ENCODE measurements at regions not wholly inside any gene's neighbourhood (a gene's known extent, or its start where the extent isn't known, plus 50 kb on each side); places are given as distances from the start of the nearest gene placed in this dataset.

DNA sequence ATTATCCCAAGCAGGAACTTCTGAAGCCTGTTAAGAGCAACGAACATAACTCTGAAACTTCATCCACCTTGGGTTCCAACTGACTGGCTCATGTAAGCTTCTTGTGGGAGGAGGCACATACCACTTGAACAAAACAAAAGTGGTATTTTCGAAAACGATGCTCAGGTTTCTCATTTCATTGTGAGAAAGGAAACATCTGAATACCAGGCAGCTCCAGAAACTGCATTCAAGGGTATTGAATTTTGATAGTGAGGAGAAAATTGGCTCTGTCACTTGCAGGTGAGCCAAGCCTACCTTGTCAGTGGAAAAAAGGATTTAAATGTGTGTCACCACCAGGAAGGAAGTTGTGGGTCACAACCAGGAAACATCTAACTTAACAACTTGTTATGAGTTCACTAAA is 218.1 kb upstream of the SATB1 start:
- TF ChIP-seq EP300 (IDR thresholded peaks at IDR 0.05; ENCODE audit: borderline replicate concordance) (peak; percentile 85), CREB1 (IDR thresholded peaks at IDR 0.05; ENCODE audit: low read depth) (no peak), EGR1 (IDR thresholded peaks at IDR 0.05) (0 out of 2 replicates have a peak, but pooled peaks have one; percentile 21), TAF1 (IDR thresholded peaks at IDR 0.05; ENCODE audit: low read depth) (no peak), RAD21 (IDR thresholded peaks at IDR 0.05; ENCODE audit: low read depth) (no peak), MAX (IDR thresholded peaks at IDR 0.05) (no peak), FOXM1 (IDR thresholded peaks at IDR 0.05; ENCODE audit: borderline replicate concordance, low read depth) (peak; percentile 28; the same call in 1 of the 2 replicates), ZBTB7A (IDR thresholded peaks at IDR 0.05; ENCODE audit: low read depth) (no peak), TCF12 (IDR thresholded peaks at IDR 0.05; ENCODE audit: low read depth) (peak; percentile 74), YY1 (IDR thresholded peaks at IDR 0.05; ENCODE audit: low read depth) (no peak), NFIC (IDR thresholded peaks at IDR 0.05) (peak; percentile 63), CEBPB (IDR thresholded peaks at IDR 0.05) (no peak), TEAD4 (IDR thresholded peaks at IDR 0.05) (peak; percentile 80)
- TF ChIP-seq, protein P1, sequence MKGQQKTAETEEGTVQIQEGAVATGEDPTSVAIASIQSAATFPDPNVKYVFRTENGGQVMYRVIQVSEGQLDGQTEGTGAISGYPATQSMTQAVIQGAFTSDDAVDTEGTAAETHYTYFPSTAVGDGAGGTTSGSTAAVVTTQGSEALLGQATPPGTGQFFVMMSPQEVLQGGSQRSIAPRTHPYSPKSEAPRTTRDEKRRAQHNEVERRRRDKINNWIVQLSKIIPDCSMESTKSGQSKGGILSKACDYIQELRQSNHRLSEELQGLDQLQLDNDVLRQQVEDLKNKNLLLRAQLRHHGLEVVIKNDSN (IDR thresholded peaks at IDR 0.05), result no peak
- TF ChIP-seq, protein P2, sequence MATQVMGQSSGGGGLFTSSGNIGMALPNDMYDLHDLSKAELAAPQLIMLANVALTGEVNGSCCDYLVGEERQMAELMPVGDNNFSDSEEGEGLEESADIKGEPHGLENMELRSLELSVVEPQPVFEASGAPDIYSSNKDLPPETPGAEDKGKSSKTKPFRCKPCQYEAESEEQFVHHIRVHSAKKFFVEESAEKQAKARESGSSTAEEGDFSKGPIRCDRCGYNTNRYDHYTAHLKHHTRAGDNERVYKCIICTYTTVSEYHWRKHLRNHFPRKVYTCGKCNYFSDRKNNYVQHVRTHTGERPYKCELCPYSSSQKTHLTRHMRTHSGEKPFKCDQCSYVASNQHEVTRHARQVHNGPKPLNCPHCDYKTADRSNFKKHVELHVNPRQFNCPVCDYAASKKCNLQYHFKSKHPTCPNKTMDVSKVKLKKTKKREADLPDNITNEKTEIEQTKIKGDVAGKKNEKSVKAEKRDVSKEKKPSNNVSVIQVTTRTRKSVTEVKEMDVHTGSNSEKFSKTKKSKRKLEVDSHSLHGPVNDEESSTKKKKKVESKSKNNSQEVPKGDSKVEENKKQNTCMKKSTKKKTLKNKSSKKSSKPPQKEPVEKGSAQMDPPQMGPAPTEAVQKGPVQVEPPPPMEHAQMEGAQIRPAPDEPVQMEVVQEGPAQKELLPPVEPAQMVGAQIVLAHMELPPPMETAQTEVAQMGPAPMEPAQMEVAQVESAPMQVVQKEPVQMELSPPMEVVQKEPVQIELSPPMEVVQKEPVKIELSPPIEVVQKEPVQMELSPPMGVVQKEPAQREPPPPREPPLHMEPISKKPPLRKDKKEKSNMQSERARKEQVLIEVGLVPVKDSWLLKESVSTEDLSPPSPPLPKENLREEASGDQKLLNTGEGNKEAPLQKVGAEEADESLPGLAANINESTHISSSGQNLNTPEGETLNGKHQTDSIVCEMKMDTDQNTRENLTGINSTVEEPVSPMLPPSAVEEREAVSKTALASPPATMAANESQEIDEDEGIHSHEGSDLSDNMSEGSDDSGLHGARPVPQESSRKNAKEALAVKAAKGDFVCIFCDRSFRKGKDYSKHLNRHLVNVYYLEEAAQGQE (IDR thresholded peaks at IDR 0.05; ENCODE audit: low read depth), result no peak

DNA sequence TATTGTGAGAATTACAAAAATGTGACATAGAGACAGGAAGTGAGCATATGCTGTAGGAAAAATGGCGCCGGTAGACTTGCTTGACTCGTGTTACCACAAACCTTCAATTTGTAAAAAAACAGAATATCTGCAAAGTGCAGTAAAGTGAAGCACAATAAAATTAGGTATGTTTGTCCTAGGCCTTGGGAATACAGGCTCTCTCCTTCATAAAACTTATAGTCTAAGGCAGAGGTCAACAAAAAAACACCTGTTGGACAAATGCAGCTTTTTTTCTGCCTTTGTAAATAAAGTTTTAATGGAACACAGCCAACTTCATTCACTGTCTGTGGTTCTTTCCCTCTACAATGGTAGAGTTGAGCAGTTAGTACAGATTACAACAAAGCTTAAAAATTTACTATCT is 216.8 kb upstream of the SATB1 start:
- TF ChIP-seq, protein P1 (IDR thresholded peaks at IDR 0.05), result no peak
- TF ChIP-seq CREB1 (IDR thresholded peaks at IDR 0.05; ENCODE audit: low read depth) (no peak), EP300 (IDR thresholded peaks at IDR 0.05; ENCODE audit: borderline replicate concordance) (no peak), CEBPB (IDR thresholded peaks at IDR 0.05) (no peak), MAX (IDR thresholded peaks at IDR 0.05) (no peak), TEAD4 (IDR thresholded peaks at IDR 0.05) (no peak), TAF1 (IDR thresholded peaks at IDR 0.05; ENCODE audit: low read depth) (no peak), YY1 (IDR thresholded peaks at IDR 0.05; ENCODE audit: low read depth) (no peak), RAD21 (IDR thresholded peaks at IDR 0.05; ENCODE audit: low read depth) (no peak), TCF12 (IDR thresholded peaks at IDR 0.05; ENCODE audit: low read depth) (no peak), NFIC (IDR thresholded peaks at IDR 0.05) (no peak), EGR1 (IDR thresholded peaks at IDR 0.05) (no peak), ZBTB7A (IDR thresholded peaks at IDR 0.05; ENCODE audit: low read depth) (no peak)

GRCh38 chr3:18635215-18635614 is 210.1 kb upstream of the SATB1 start:
- no peak for TF ChIP-seq EGR1 (IDR thresholded peaks at IDR 0.05)
- no peak for TF ChIP-seq FOXM1 (IDR thresholded peaks at IDR 0.05; ENCODE audit: borderline replicate concordance, low read depth)
- TF ChIP-seq TEAD4 (IDR thresholded peaks at IDR 0.05), result no peak
- no peak for TF ChIP-seq YY1 (IDR thresholded peaks at IDR 0.05; ENCODE audit: low read depth)
- no peak for TF ChIP-seq MAX (IDR thresholded peaks at IDR 0.05)
- no peak for TF ChIP-seq ZBTB7A (IDR thresholded peaks at IDR 0.05; ENCODE audit: low read depth)
- no peak for TF ChIP-seq EP300 (IDR thresholded peaks at IDR 0.05; ENCODE audit: borderline replicate concordance)
- no peak for TF ChIP-seq NFIC (IDR thresholded peaks at IDR 0.05)
- no peak for TF ChIP-seq RAD21 (IDR thresholded peaks at IDR 0.05; ENCODE audit: low read depth)
- TF ChIP-seq TCF12 (IDR thresholded peaks at IDR 0.05; ENCODE audit: low read depth), result no peak
- TF ChIP-seq, protein P2 (IDR thresholded peaks at IDR 0.05; ENCODE audit: low read depth), result no peak
- TF ChIP-seq TAF1 (IDR thresholded peaks at IDR 0.05; ENCODE audit: low read depth), result no peak
- TF ChIP-seq, protein P1 (IDR thresholded peaks at IDR 0.05), result no peak
- TF ChIP-seq CEBPB (IDR thresholded peaks at IDR 0.05), result no peak
- no peak for TF ChIP-seq CREB1 (IDR thresholded peaks at IDR 0.05; ENCODE audit: low read depth)

DNA sequence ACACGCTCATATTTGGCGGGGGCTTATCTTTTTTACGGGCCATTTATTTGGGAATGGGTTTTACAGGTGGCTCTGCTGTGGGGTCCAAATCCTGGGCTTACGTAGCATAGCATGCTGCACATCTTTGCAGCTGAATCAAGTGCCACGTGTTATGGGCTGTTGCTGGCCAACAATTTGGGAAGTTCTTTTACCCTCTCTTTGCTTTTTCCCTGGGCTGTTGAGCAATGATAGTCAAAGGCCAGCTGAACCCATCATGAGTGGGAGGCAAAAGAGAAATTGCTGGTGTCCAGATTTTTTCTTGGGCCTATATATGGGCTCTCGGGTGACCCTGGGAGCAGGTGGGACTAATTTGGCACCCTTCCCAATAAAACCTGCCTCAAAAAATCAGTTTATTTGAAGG is 209.3 kb upstream of the SATB1 start:
- TF ChIP-seq TEAD4 (IDR thresholded peaks at IDR 0.05), result no peak
- TF ChIP-seq, protein P1 (IDR thresholded peaks at IDR 0.05), result no peak
- TF ChIP-seq TCF12 (IDR thresholded peaks at IDR 0.05; ENCODE audit: low read depth), result no peak
- TF ChIP-seq CREB1 (IDR thresholded peaks at IDR 0.05; ENCODE audit: low read depth), result no peak
- no peak for TF ChIP-seq FOXM1 (IDR thresholded peaks at IDR 0.05; ENCODE audit: borderline replicate concordance, low read depth)
- TF ChIP-seq EP300 (IDR thresholded peaks at IDR 0.05; ENCODE audit: borderline replicate concordance), result no peak
- no peak for TF ChIP-seq CEBPB (IDR thresholded peaks at IDR 0.05)
- TF ChIP-seq, protein P2 (IDR thresholded peaks at IDR 0.05; ENCODE audit: low read depth), result no peak
- TF ChIP-seq MAX (IDR thresholded peaks at IDR 0.05), result no peak
- TF ChIP-seq ZBTB7A (IDR thresholded peaks at IDR 0.05; ENCODE audit: low read depth), result no peak
- TF ChIP-seq NFIC (IDR thresholded peaks at IDR 0.05), result no peak
- TF ChIP-seq YY1 (IDR thresholded peaks at IDR 0.05; ENCODE audit: low read depth), result no peak

Data from Ishikawa (cell line).